ENCODE measurements at regions not wholly inside any gene's neighbourhood (a gene's known extent, or its start where the extent isn't known, plus 50 kb on each side); places are given as distances from the start of the nearest gene placed in this dataset.

DNA sequence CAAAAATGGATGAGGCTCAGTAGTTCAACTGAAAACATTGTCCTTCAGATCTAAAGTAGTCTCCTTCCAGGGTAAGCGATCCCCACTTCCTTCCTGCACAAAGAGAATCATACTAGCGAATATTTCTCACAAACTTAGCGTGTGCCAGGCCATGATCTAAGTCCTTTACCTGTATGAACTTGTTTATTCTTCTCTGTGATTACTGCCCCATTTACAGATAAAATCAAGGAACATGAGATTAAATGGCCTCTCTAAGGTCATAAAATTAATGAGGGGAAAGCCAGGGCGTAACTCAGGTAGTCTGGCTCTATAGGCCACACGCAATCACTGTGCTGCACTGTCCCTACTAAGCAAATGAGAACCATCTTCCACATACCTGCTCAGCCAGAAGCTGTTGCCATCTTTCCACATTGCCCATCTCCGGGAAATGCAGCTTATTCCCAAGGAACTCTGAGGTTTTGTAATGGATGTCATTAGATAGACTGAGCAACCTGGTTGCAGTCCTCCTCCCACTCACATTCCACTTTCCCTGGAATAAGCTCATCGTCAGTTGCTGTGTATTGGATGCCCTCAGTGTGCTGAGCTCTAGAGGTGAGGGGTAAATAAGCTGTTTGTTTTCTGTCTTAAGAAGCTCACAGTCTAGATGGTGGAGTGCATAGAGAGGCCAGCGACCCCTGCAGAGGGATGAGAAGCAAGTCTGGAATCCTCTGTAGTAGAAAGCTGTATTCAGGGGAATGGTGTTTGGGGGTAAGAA lies 146.3 kb downstream of the SNX19 start:
- TF ChIP-seq, protein P1, sequence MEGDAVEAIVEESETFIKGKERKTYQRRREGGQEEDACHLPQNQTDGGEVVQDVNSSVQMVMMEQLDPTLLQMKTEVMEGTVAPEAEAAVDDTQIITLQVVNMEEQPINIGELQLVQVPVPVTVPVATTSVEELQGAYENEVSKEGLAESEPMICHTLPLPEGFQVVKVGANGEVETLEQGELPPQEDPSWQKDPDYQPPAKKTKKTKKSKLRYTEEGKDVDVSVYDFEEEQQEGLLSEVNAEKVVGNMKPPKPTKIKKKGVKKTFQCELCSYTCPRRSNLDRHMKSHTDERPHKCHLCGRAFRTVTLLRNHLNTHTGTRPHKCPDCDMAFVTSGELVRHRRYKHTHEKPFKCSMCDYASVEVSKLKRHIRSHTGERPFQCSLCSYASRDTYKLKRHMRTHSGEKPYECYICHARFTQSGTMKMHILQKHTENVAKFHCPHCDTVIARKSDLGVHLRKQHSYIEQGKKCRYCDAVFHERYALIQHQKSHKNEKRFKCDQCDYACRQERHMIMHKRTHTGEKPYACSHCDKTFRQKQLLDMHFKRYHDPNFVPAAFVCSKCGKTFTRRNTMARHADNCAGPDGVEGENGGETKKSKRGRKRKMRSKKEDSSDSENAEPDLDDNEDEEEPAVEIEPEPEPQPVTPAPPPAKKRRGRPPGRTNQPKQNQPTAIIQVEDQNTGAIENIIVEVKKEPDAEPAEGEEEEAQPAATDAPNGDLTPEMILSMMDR (IDR thresholded peaks at IDR 0.05; ENCODE audit: insufficient read depth, low read length) = no peak
- no peak for TF ChIP-seq POLR2AphosphoS5 (IDR thresholded peaks at IDR 0.05; ENCODE audit: low read depth)
